ENCODE measurements at regions not wholly inside any gene's neighbourhood (a gene's known extent, or its start where the extent isn't known, plus 50 kb on each side); places are given as distances from the start of the nearest gene placed in this dataset.

DNA sequence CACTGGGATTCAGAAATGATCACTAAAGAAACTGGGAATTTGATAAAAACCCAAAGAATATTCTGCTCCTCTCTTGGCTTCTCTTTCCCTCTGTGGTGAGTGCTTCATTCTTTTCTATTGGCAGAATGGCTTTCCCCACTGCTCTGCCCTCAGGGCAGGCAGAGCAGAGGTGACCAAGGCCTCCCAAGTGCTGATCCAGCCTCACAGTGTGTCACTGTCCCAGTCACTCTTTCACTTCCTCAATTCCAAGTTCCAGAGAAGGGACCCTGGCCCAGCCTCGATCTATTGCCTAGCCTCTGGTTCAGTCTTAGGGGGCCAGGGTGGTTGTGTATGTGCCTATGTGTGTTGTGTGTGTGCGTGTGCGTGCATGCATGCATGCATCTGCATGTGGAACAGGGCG lies 180.6 kb upstream of the TMTC4 start:
- BruUV-seq (replicated peaks): no TSS peak
- Histone ChIP-seq H3K27me3 (ENCODE audit: insufficient read depth, low read length) (peaks cover 30% of the 10 kb centered on the region), H3K79me2 (ENCODE audit: insufficient read depth, low read length) (no peaks in the 10 kb centered on the region), H4K20me1 (ENCODE audit: insufficient read depth) (no peaks in the 10 kb centered on the region), H2AFZ (ENCODE audit: low read depth, low read length, poor library complexity, severe bottlenecking) (no peak overlapping the region), H3K9ac (ENCODE audit: low read length) (no peak overlapping the region), H3K27ac (ENCODE audit: low read depth, low read length) (no peak overlapping the region), H3K4me3 (replicated peaks in 1 of 2; ENCODE audit: low read depth in 1 of 2, low read length in 2 of 2) (no peak overlapping the region), H3K9me2 (ENCODE audit: insufficient read depth) (no peaks in the 10 kb centered on the region), H3K4me1 (ENCODE audit: control insufficient read depth in 1 of 2, insufficient read depth in 2 of 2, low read length in 2 of 2) (no peaks in the 10 kb centered on the region), H3K4me2 (ENCODE audit: low read length) (no peak overlapping the region), H3K36me3 (ENCODE audit: control insufficient read depth in 1 of 2, insufficient read depth in 2 of 2, low read length in 2 of 2) (no peaks in the 10 kb centered on the region), H3K9me3 (ENCODE audit: control insufficient read depth in 1 of 2, insufficient read depth in 1 of 2, low read depth in 1 of 2, low read length in 2 of 2) (no peaks in the 10 kb centered on the region)
- no peak for TF ChIP-seq EZH2 (IDR thresholded peaks at IDR 0.05)
- no peak for TF ChIP-seq ZFX (IDR thresholded peaks at IDR 0.05)
- intact Hi-C loops (cut with micrococcal nuclease): no loop called here
- DNase-seq (ENCODE audit: low read depth, low spot score): no peak
- ChIA-PET RAD21 (ENCODE audit: low non-redundant PET in 1 of 2, low total read pairs in 2 of 2, uncharacterized antibody in 2 of 2, unreplicated experiment in 2 of 2) (no interaction called here), POLR2A (no interaction called here), CTCF (no interaction called here)
- ATAC-seq: no peak

DNA sequence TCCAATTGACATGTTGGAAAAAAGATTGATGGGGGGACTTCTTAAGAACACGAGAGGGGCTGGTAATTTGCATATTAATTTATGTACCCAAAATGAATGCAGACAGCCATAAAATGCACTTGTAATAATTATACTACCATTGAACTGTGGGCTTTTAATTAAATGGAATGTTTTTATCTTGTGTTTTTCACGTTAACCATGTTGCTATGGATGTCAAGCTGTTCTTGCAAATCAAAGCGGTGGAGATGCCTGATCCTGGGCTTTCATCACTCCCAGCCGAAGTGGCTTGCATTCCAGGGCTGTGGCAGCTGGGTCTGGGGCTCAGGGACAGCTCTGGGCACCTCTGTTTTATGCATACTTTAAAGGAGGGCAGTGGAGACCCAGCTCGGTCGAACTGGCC lies 179.4 kb upstream of the TMTC4 start:
- Histone ChIP-seq H3K4me3 (replicated peaks in 1 of 2; ENCODE audit: low read depth in 1 of 2, low read length in 2 of 2) (no peak overlapping the region), H3K27me3 (ENCODE audit: insufficient read depth, low read length) (peaks cover 30% of the 10 kb centered on the region), H3K9me2 (ENCODE audit: insufficient read depth) (no peaks in the 10 kb centered on the region), H3K36me3 (ENCODE audit: control insufficient read depth in 1 of 2, insufficient read depth in 2 of 2, low read length in 2 of 2) (no peaks in the 10 kb centered on the region), H2AFZ (ENCODE audit: low read depth, low read length, poor library complexity, severe bottlenecking) (no peak overlapping the region), H3K79me2 (ENCODE audit: insufficient read depth, low read length) (no peaks in the 10 kb centered on the region), H4K20me1 (ENCODE audit: insufficient read depth) (no peaks in the 10 kb centered on the region), H3K27ac (ENCODE audit: low read depth, low read length) (no peak overlapping the region), H3K4me2 (ENCODE audit: low read length) (no peak overlapping the region), H3K9me3 (ENCODE audit: control insufficient read depth in 1 of 2, insufficient read depth in 1 of 2, low read depth in 1 of 2, low read length in 2 of 2) (no peaks in the 10 kb centered on the region), H3K9ac (ENCODE audit: low read length) (no peak overlapping the region), H3K4me1 (ENCODE audit: control insufficient read depth in 1 of 2, insufficient read depth in 2 of 2, low read length in 2 of 2) (no peaks in the 10 kb centered on the region)
- TF ChIP-seq RAD21 (IDR thresholded peaks at IDR 0.05; ENCODE audit: low read depth) (no peak), JUND (IDR thresholded peaks at IDR 0.05) (no peak), ZFX (IDR thresholded peaks at IDR 0.05) (no peak), FOSL1 (IDR thresholded peaks at IDR 0.05; ENCODE audit: low read depth) (no peak), SRF (IDR thresholded peaks at IDR 0.05; ENCODE audit: low read depth) (no peak), EGR1 (IDR thresholded peaks at IDR 0.05; ENCODE audit: low read depth) (no peak), EZH2 (IDR thresholded peaks at IDR 0.05) (no peak), ELF1 (IDR thresholded peaks at IDR 0.05; ENCODE audit: borderline replicate concordance, low read depth) (no peak), ZNF274 (IDR thresholded peaks at IDR 0.05; ENCODE audit: low read depth, low read length) (no peak), YY1 (IDR thresholded peaks at IDR 0.05; ENCODE audit: extremely low read depth, insufficient replicate concordance, low read depth, low read length) (no peak), EZH2phosphoT487 (IDR thresholded peaks at IDR 0.05; ENCODE audit: borderline replicate concordance) (no peak), TCF7L2 (IDR thresholded peaks at IDR 0.05; ENCODE audit: borderline replicate concordance, extremely low read depth, insufficient read depth, insufficient read length) (no peak), SIN3A (IDR thresholded peaks at IDR 0.05; ENCODE audit: low read depth) (no peak), SP1 (IDR thresholded peaks at IDR 0.05; ENCODE audit: low read depth) (no peak), CBX3 (IDR thresholded peaks at IDR 0.05; ENCODE audit: low read depth) (no peak)
- TF ChIP-seq, protein P1, sequence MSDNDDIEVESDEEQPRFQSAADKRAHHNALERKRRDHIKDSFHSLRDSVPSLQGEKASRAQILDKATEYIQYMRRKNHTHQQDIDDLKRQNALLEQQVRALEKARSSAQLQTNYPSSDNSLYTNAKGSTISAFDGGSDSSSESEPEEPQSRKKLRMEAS (IDR thresholded peaks at IDR 0.05): no peak
- TF ChIP-seq, protein P2, sequence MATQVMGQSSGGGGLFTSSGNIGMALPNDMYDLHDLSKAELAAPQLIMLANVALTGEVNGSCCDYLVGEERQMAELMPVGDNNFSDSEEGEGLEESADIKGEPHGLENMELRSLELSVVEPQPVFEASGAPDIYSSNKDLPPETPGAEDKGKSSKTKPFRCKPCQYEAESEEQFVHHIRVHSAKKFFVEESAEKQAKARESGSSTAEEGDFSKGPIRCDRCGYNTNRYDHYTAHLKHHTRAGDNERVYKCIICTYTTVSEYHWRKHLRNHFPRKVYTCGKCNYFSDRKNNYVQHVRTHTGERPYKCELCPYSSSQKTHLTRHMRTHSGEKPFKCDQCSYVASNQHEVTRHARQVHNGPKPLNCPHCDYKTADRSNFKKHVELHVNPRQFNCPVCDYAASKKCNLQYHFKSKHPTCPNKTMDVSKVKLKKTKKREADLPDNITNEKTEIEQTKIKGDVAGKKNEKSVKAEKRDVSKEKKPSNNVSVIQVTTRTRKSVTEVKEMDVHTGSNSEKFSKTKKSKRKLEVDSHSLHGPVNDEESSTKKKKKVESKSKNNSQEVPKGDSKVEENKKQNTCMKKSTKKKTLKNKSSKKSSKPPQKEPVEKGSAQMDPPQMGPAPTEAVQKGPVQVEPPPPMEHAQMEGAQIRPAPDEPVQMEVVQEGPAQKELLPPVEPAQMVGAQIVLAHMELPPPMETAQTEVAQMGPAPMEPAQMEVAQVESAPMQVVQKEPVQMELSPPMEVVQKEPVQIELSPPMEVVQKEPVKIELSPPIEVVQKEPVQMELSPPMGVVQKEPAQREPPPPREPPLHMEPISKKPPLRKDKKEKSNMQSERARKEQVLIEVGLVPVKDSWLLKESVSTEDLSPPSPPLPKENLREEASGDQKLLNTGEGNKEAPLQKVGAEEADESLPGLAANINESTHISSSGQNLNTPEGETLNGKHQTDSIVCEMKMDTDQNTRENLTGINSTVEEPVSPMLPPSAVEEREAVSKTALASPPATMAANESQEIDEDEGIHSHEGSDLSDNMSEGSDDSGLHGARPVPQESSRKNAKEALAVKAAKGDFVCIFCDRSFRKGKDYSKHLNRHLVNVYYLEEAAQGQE (IDR thresholded peaks at IDR 0.05; ENCODE audit: low read depth): no peak
- TF ChIP-seq, protein P3, sequence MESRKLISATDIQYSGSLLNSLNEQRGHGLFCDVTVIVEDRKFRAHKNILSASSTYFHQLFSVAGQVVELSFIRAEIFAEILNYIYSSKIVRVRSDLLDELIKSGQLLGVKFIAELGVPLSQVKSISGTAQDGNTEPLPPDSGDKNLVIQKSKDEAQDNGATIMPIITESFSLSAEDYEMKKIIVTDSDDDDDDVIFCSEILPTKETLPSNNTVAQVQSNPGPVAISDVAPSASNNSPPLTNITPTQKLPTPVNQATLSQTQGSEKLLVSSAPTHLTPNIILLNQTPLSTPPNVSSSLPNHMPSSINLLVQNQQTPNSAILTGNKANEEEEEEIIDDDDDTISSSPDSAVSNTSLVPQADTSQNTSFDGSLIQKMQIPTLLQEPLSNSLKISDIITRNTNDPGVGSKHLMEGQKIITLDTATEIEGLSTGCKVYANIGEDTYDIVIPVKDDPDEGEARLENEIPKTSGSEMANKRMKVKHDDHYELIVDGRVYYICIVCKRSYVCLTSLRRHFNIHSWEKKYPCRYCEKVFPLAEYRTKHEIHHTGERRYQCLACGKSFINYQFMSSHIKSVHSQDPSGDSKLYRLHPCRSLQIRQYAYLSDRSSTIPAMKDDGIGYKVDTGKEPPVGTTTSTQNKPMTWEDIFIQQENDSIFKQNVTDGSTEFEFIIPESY (IDR thresholded peaks at IDR 0.05; ENCODE audit: extremely low read depth, insufficient replicate concordance, low read length): no peak
- DNase-seq (ENCODE audit: low read depth, low spot score) (no peak), ATAC-seq (no peak)
- RAD21 ChIA-PET (ENCODE audit: low non-redundant PET in 1 of 2, low total read pairs in 2 of 2, uncharacterized antibody in 2 of 2, unreplicated experiment in 2 of 2): no interaction called here
- POLR2A ChIA-PET: no interaction called here
- intact Hi-C loops (cut with micrococcal nuclease): no loop called here
- CTCF ChIA-PET: no interaction called here
- no TSS peak for BruUV-seq (replicated peaks)

All from HCT116 (cell line).